GM23338 (cell line): ENCODE measurements at regions not wholly inside any gene's neighbourhood (a gene's known extent, or its start where the extent isn't known, plus 50 kb on each side); places are given as distances from the start of the nearest gene placed in this dataset.

Experiments
- ATAC-seq: fragments of 200-7000 bp; cut with Tn5 transposase; 3 replicates; pipeline ENCODE4 v1.9.1; 2020
- DNase-seq: peaks from one replicate; pipeline ENCODE4 v3.0.0-alpha.2; 2015; ENCODE audit warnings: low spot score
- H2AFZ ChIP-seq: fragments of 200-600 bp; sonication (generic); 2 replicates; pipeline ENCODE4 v1.8.0; 2016; ENCODE audit warnings: antibody characterized with exemption, mild to moderate bottlenecking, moderate library complexity
- H3F3A ChIP-seq: fragments of 200-600 bp; sonication (generic); replicated peaks from 2 replicates; pipeline ENCODE4 v1.8.0; 2017; ENCODE audit warnings: antibody characterized with exemption, mixed run types, low read depth
- H3K27ac ChIP-seq: fragments of 200-600 bp; sonication (generic); 2 replicates; pipeline ENCODE4 v1.6.1; 2016; ENCODE audit warnings: low read depth
- H3K27me3 ChIP-seq: fragments of 200-600 bp; sonication (generic); 2 replicates; pipeline ENCODE4 v1.8.0; 2016; ENCODE audit warnings: mild to moderate bottlenecking, mixed run types, moderate library complexity; ENCODE audit not compliant: insufficient read depth
- H3K36me3 ChIP-seq: fragments of 200-600 bp; sonication (generic); 2 replicates; pipeline ENCODE4 v1.8.0; 2016; ENCODE audit warnings: mild to moderate bottlenecking; ENCODE audit not compliant: insufficient read depth
- H3K4me1 ChIP-seq: fragments of 200-600 bp; sonication (generic); 2 replicates; pipeline ENCODE4 v1.8.0; 2016; ENCODE audit warnings: mild to moderate bottlenecking, moderate library complexity; ENCODE audit not compliant: insufficient read depth
- H3K4me2 ChIP-seq: fragments of 200-600 bp; sonication (generic); 2 replicates; pipeline ENCODE4 v1.7.1; 2017; ENCODE audit warnings: mixed run types
- H3K4me3 ChIP-seq: fragments of 200-600 bp; sonication (generic); 2 replicates; pipeline ENCODE4 v1.6.1; 2016; ENCODE audit warnings: mixed run types
- H3K79me2 ChIP-seq: fragments of 200-600 bp; sonication (generic); replicated peaks from 2 replicates; pipeline ENCODE4 v1.8.0; 2017; ENCODE audit warnings: mild to moderate bottlenecking; ENCODE audit not compliant: insufficient read depth
- H3K9me2 ChIP-seq: fragments of 200-600 bp; sonication (generic); 2 replicates; pipeline ENCODE4 v1.8.0; 2017; ENCODE audit not compliant: insufficient read depth
- H4K20me1 ChIP-seq: fragments of 200-600 bp; sonication (generic); replicated peaks from 2 replicates; pipeline ENCODE4 v1.8.0; 2017; ENCODE audit warnings: mild to moderate bottlenecking; ENCODE audit not compliant: insufficient read depth
- H3K27ac Mint-ChIP-seq: 2 replicates; pipeline ENCODE4 v1.8.0; 2020; ENCODE audit warnings: inconsistent platforms, mild to moderate bottlenecking, moderate library complexity, mixed read lengths
- H3K27me3 Mint-ChIP-seq: 3 replicates; pipeline ENCODE4 v1.8.0; 2022; ENCODE audit warnings: low read depth, mild to moderate bottlenecking, moderate library complexity, mixed read lengths, inconsistent platforms; ENCODE audit not compliant: insufficient read depth, poor library complexity
- H3K36me3 Mint-ChIP-seq: 3 replicates; pipeline ENCODE4 v1.8.0; 2021; ENCODE audit warnings: low read depth, mild to moderate bottlenecking, inconsistent platforms, moderate library complexity, mixed read lengths
- H3K4me1 Mint-ChIP-seq: 3 replicates; pipeline ENCODE4 v1.8.0; 2020; ENCODE audit warnings: mild to moderate bottlenecking, inconsistent platforms, mixed read lengths
- H3K4me3 Mint-ChIP-seq: 3 replicates; pipeline ENCODE4 v1.8.0; 2021; ENCODE audit warnings: moderate library complexity, mild to moderate bottlenecking, inconsistent platforms, mixed read lengths
- H3K9me3 Mint-ChIP-seq: 3 replicates; pipeline ENCODE4 v1.8.0; 2020; ENCODE audit warnings: moderate library complexity, mild to moderate bottlenecking, inconsistent platforms, mixed read lengths
- CREB1 ChIP-seq: fragments of 250-450 bp; sonication (Bioruptor Pico); IDR thresholded peaks from 2 replicates; pipeline ENCODE4 v1.5.0; 2020; ENCODE audit warnings: low read depth, mild to moderate bottlenecking, moderate library complexity
- CTCF ChIP-seq, 2 experiments: fragments of 200-600 bp in 1 of 2; sonication (generic) in 1 of 2; conservative IDR thresholded peaks; 2 replicates each; pipeline versions ENCODE4 v1.5.1 to v1.6.1; 2016 to 2017; ENCODE audit warnings: antibody characterized with exemption in 2 of 2, low read depth in 2 of 2, mild to moderate bottlenecking in 2 of 2, moderate library complexity in 1 of 2
- EZH2 ChIP-seq: fragments of 200-600 bp; sonication (generic); IDR thresholded peaks from one replicate; pipeline ENCODE4 v1.8.0; 2017; ENCODE audit warnings: antibody characterized with exemption, mild to moderate bottlenecking, low read depth; ENCODE audit not compliant: unreplicated experiment
- EZH2phosphoT487 ChIP-seq: fragments of 200-600 bp; sonication (generic); IDR thresholded peaks from one replicate; pipeline ENCODE4 v1.8.1; 2018; ENCODE audit warnings: antibody characterized with exemption; ENCODE audit not compliant: unreplicated experiment
- JUNB ChIP-seq: IDR thresholded peaks from one replicate; pipeline ENCODE4 v1.6.1; 2016; ENCODE audit warnings: antibody characterized with exemption; ENCODE audit not compliant: unreplicated experiment
- NANOG ChIP-seq: IDR thresholded peaks from 2 replicates; pipeline ENCODE4 v1.6.1; 2016; ENCODE audit warnings: antibody characterized with exemption, borderline replicate concordance
- POLR2AphosphoS5 ChIP-seq: IDR thresholded peaks from 2 replicates; pipeline ENCODE4 v1.6.1; 2016; ENCODE audit warnings: antibody characterized with exemption, low read depth
- REST ChIP-seq: IDR thresholded peaks from one replicate; pipeline ENCODE4 v1.6.1; 2018; ENCODE audit warnings: antibody characterized with exemption; ENCODE audit not compliant: unreplicated experiment
- STAT1 ChIP-seq: IDR thresholded peaks from one replicate; pipeline ENCODE4 v1.6.1; 2016; ENCODE audit warnings: antibody characterized with exemption; ENCODE audit not compliant: unreplicated experiment
- ZNF114 ChIP-seq: fragments of 250-450 bp; sonication (Bioruptor Pico); IDR thresholded peaks from 2 replicates; pipeline ENCODE4 v1.5.0; 2020; ENCODE audit warnings: mild to moderate bottlenecking, moderate library complexity
- ZNF331 ChIP-seq: fragments of 250-450 bp; sonication (Bioruptor Pico); IDR thresholded peaks from 2 replicates; pipeline ENCODE4 v1.5.0; 2020; ENCODE audit warnings: low read depth, mild to moderate bottlenecking, moderate library complexity
- ZNF462 ChIP-seq: fragments of 250-450 bp; sonication (Bioruptor Pico); IDR thresholded peaks from 2 replicates; pipeline ENCODE4 v1.5.0; 2020; ENCODE audit warnings: mild to moderate bottlenecking, moderate library complexity
- TF ChIP-seq, protein P1 (sequence below): IDR thresholded peaks from 2 replicates; pipeline ENCODE4 v1.6.1; 2016; ENCODE audit warnings: antibody characterized with exemption

GRCh38 chr4:136528131-136528530, 1004.2 kb downstream of the PCDH18 start:
- DNase-seq (no peak), ATAC-seq (no peak)
- Histone ChIP-seq H3K9me2 (no peaks in the 10 kb centered on the region), H3K4me2 (no peak overlapping the region), H3F3A (no peaks in the 10 kb centered on the region), H3K36me3 (no peaks in the 10 kb centered on the region), H3K27me3 (no peaks in the 10 kb centered on the region), H3K79me2 (no peaks in the 10 kb centered on the region), H3K4me3 (no peak overlapping the region), H4K20me1 (no peaks in the 10 kb centered on the region), H3K4me1 (no peaks in the 10 kb centered on the region), H2AFZ (no peak overlapping the region), H3K27ac (no peak overlapping the region)
- H3K27ac Mint-ChIP-seq, result no peak overlapping the region
- H3K4me1 Mint-ChIP-seq, result no peaks in the 10 kb centered on the region
- no peak overlapping the region for H3K4me3 Mint-ChIP-seq
- no peaks in the 10 kb centered on the region for H3K27me3 Mint-ChIP-seq
- H3K36me3 Mint-ChIP-seq, result no peaks in the 10 kb centered on the region; the same call in 2 of the 3 replicates
- TF ChIP-seq EZH2phosphoT487, result no peak
- no peak for TF ChIP-seq REST
- TF ChIP-seq CTCF (conservative IDR thresholded peaks at IDR 0.05; ENCODE audit: low read depth in 2 of 2), result no peak
- no peak for TF ChIP-seq CREB1
- no peak for TF ChIP-seq ZNF331 (CRISPR knock-in tag)
- no peak for TF ChIP-seq STAT1
- TF ChIP-seq JUNB, result no peak
- no peak for TF ChIP-seq POLR2AphosphoS5
- no peak for TF ChIP-seq ZNF114 (CRISPR knock-in tag)
- TF ChIP-seq, protein P1, sequence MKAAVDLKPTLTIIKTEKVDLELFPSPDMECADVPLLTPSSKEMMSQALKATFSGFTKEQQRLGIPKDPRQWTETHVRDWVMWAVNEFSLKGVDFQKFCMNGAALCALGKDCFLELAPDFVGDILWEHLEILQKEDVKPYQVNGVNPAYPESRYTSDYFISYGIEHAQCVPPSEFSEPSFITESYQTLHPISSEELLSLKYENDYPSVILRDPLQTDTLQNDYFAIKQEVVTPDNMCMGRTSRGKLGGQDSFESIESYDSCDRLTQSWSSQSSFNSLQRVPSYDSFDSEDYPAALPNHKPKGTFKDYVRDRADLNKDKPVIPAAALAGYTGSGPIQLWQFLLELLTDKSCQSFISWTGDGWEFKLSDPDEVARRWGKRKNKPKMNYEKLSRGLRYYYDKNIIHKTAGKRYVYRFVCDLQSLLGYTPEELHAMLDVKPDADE, result no peak
- TF ChIP-seq NANOG, result no peak
- no peak for TF ChIP-seq ZNF462 (CRISPR knock-in tag)
- no peak for TF ChIP-seq EZH2
- no peaks in the 10 kb centered on the region for H3K9me3 Mint-ChIP-seq
